Stomach smooth muscle (tissue), 2 donors: ENCODE measurements at regions not wholly inside any gene's neighbourhood (a gene's known extent, or its start where the extent isn't known, plus 50 kb on each side); places are given as distances from the start of the nearest gene placed in this dataset.
"Not testable (repeated sequence)": the region's sequence is repeated elsewhere in the genome, so short reads cannot be mapped to it uniquely, and the experiment has no call there.

Source experiments
- H3K27ac ChIP-seq: one replicate; pipeline ENCODE4 v1.7.0; 2013; ENCODE audit warnings: mild to moderate bottlenecking, low read length, inconsistent platforms
- H3K27me3 ChIP-seq, 2 donors: one replicate each; pipeline ENCODE4 v1.7.0; 2013; ENCODE audit warnings: low read length in 2 of 2; ENCODE audit not compliant: insufficient read depth in 2 of 2, control insufficient read depth in 1 of 2
- H3K36me3 ChIP-seq, 2 donors: one replicate each; pipeline ENCODE4 v1.7.0; 2013; ENCODE audit warnings: low read length in 2 of 2; ENCODE audit not compliant: control insufficient read depth in 2 of 2, insufficient read depth in 2 of 2
- H3K4me1 ChIP-seq: one replicate; pipeline ENCODE4 v1.7.0; 2013; ENCODE audit warnings: low read length; ENCODE audit not compliant: control insufficient read depth, insufficient read depth
- H3K4me3 ChIP-seq, 2 donors: one replicate each; pipeline ENCODE4 v1.7.0; 2013; ENCODE audit warnings: low read length in 2 of 2
- H3K9ac ChIP-seq, 2 donors: one replicate each; pipeline ENCODE4 v1.7.0; 2013; ENCODE audit warnings: low read length in 2 of 2, mild to moderate bottlenecking in 1 of 2
- H3K9me3 ChIP-seq, 2 donors: one replicate each; pipeline ENCODE4 v1.7.0; 2013; ENCODE audit warnings: low read length in 2 of 2; ENCODE audit not compliant: control insufficient read depth in 2 of 2
- donor health status: healthy.
- donor health status: Pancreatic carcinoma.

GRCh38 chr21:20186186-20186585 lies 812.0 kb upstream of the NCAM2 start:
- Histone ChIP-seq H3K36me3 (no peaks in the 10 kb centered on the region), H3K4me3 (no peak overlapping the region), H3K27ac (no peak overlapping the region), H3K9ac (no peak overlapping the region), H3K9me3 (peaks cover 0 to 3% of the 10 kb centered on the region in 2 donors), H3K4me1 (no peaks in the 10 kb centered on the region), H3K27me3 (no peaks in the 10 kb centered on the region)

DNA sequence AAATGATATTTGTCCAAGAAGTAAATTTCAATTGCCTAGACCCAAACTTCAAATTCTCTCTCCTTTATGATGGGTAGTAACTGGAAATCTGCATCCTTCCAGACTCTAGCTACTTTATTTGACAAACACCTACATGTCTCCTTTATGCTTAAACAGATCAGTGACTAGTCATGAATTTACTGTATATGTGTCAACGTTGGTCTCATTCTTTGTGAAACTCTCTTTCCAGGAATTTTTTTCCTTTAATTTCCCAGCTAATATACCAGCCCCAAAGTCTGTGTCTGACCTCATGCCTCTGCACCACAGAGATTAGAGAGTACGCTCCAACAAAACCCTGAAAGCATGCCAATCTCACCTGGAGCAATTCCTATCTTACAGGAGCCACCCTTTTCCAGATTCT lies 811.2 kb upstream of the NCAM2 start:
- Histone ChIP-seq H3K4me1 (no peaks in the 10 kb centered on the region), H3K4me3 (no peak overlapping the region)

GRCh38 chr21:20201323-20201722 lies 796.9 kb upstream of the NCAM2 start:
- not testable (repeated sequence) for H3K36me3 ChIP-seq, H3K9me3 ChIP-seq

More for the DNA sequence above, 811.2 kb upstream of the NCAM2 start:
- H3K9ac ChIP-seq = no peak overlapping the region
- H3K27me3 ChIP-seq = no peaks in the 10 kb centered on the region
- H3K36me3 ChIP-seq = no peaks in the 10 kb centered on the region
- H3K9me3 ChIP-seq = peaks cover 0 to 3% of the 10 kb centered on the region in 2 donors
- no peak overlapping the region for H3K27ac ChIP-seq

GRCh38 chr21:20207335-20207734 lies 790.9 kb upstream of the NCAM2 start:
- H3K27me3 ChIP-seq = no peaks in the 10 kb centered on the region
- H3K36me3 ChIP-seq = no peaks in the 10 kb centered on the region
- H3K4me1 ChIP-seq = no peaks in the 10 kb centered on the region
- H3K9ac ChIP-seq = no peak overlapping the region
- H3K27ac ChIP-seq = no peak overlapping the region
- H3K9me3 ChIP-seq = no peaks in the 10 kb centered on the region
- H3K4me3 ChIP-seq = no peak overlapping the region

More at GRCh38 chr21:20201323-20201722, 796.9 kb upstream of the NCAM2 start:
- H3K4me3 ChIP-seq, H3K27ac ChIP-seq, H3K4me1 ChIP-seq, H3K9ac ChIP-seq, H3K27me3 ChIP-seq: not testable (repeated sequence)

GRCh38 chr21:20215959-20216358 lies 782.2 kb upstream of the NCAM2 start:
- Histone ChIP-seq H3K4me3 (no peak overlapping the region), H3K36me3 (no peaks in the 10 kb centered on the region), H3K27ac (no peak overlapping the region), H3K27me3 (no peaks in the 10 kb centered on the region), H3K4me1 (no peaks in the 10 kb centered on the region), H3K9ac (no peak overlapping the region), H3K9me3 (no peaks in the 10 kb centered on the region)

- Histone ChIP-seq H3K27ac (no peak overlapping the region), H3K27me3 (no peaks in the 10 kb centered on the region), H3K4me1 (no peaks in the 10 kb centered on the region), H3K36me3 (no peaks in the 10 kb centered on the region), H3K9ac (no peak overlapping the region), H3K4me3 (no peak overlapping the region), H3K9me3 (no peaks in the 10 kb centered on the region)
Observed at GRCh38 chr21:20220586-20220985, 777.6 kb upstream of the NCAM2 start.

DNA sequence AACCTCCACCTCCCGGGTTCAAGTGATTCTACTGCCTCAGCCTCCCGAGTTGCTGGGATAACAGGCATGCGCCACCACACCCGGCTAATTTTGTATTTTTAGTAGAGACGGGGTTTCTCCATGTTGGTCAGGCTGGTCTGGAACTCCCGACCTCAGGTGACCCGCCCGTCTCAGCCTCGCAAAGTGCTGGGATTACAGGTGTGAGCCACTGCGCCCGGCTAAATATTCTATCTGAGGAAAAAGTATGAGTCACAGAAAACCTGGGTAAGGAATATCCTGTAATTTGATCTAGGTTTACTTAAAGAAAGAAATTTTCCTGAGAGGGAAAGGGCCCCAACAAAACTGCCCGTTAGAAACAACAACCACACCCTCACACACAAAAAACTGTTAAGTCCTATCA lies 776.2 kb upstream of the NCAM2 start:
- H3K4me3 ChIP-seq, H3K27me3 ChIP-seq, H3K9ac ChIP-seq, H3K9me3 ChIP-seq, H3K4me1 ChIP-seq, H3K36me3 ChIP-seq, H3K27ac ChIP-seq: not testable (repeated sequence)

- H3K36me3 ChIP-seq, H3K4me3 ChIP-seq, H3K27me3 ChIP-seq, H3K27ac ChIP-seq, H3K9me3 ChIP-seq, H3K4me1 ChIP-seq, H3K9ac ChIP-seq: not testable (repeated sequence)
Observed at GRCh38 chr21:20236649-20237048, 761.6 kb upstream of the NCAM2 start.

DNA sequence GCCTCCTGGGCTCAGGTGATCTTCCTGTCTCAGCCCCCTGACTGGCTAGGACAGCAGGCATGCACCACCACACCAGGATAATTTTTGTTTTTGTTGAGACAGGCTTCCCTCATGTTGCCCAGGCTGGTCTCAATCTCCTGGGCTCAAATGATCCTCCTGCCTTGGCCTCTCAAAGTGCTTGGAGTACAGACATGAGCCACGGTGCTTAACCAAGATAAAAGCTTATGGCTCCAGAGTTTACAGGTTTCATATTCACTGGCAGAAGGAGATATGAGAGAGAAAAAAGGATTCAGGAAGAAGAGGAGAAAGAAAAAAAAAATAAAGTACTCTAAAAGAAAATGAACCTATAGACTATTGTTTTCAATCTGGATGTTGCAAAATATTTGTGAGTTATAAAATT lies 748.8 kb upstream of the NCAM2 start:
- H3K9me3 ChIP-seq = no peaks in the 10 kb centered on the region
- H3K27ac ChIP-seq = no peak overlapping the region
- H3K9ac ChIP-seq = no peak overlapping the region
- H3K4me1 ChIP-seq = no peaks in the 10 kb centered on the region
- no peaks in the 10 kb centered on the region for H3K27me3 ChIP-seq
- H3K4me3 ChIP-seq = no peak overlapping the region
- H3K36me3 ChIP-seq = no peaks in the 10 kb centered on the region

GRCh38 chr21:20250337-20250736 lies 747.9 kb upstream of the NCAM2 start:
- Histone ChIP-seq H3K27me3 (no peaks in the 10 kb centered on the region), H3K36me3 (no peaks in the 10 kb centered on the region), H3K9me3 (no peaks in the 10 kb centered on the region), H3K4me1 (no peaks in the 10 kb centered on the region), H3K27ac (no peak overlapping the region), H3K9ac (no peak overlapping the region), H3K4me3 (no peak overlapping the region)

GRCh38 chr21:20253261-20253660 lies 744.9 kb upstream of the NCAM2 start:
- Histone ChIP-seq H3K9me3 (no peaks in the 10 kb centered on the region), H3K4me3 (no peak overlapping the region), H3K27ac (no peak overlapping the region), H3K9ac (no peak overlapping the region), H3K4me1 (no peaks in the 10 kb centered on the region), H3K27me3 (no peaks in the 10 kb centered on the region), H3K36me3 (no peaks in the 10 kb centered on the region)

DNA sequence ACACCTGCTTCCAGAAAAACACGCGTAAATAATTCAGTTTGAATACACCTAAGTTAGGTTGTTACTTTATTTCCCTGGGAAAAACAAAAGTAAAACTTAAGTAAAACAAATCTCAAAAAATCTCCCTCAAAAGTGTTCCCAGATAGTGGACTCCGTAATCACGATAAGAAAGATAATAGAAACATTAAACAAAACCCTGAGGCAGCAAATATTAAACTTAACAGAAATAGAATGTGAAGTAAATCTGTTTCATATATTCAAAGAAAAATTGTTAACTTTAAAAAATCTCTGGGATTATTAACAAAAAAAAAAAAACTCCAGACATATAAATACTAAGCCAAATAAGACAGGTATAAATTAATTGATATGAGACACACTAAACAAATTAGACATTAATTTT lies 743.2 kb upstream of the NCAM2 start:
- Histone ChIP-seq H3K4me1 (no peaks in the 10 kb centered on the region), H3K9ac (no peak overlapping the region), H3K27ac (no peak overlapping the region), H3K36me3 (no peaks in the 10 kb centered on the region), H3K9me3 (no peaks in the 10 kb centered on the region), H3K4me3 (no peak overlapping the region), H3K27me3 (no peaks in the 10 kb centered on the region)
